ENCODE measurements at regions not wholly inside any gene's neighbourhood (a gene's known extent, or its start where the extent isn't known, plus 50 kb on each side); places are given as distances from the start of the nearest gene placed in this dataset.

GRCh38 chr2:204114295-204115136 lies 178.0 kb downstream of the ICOS start:
- ChIA-PET CTCF (no interaction called here), POLR2A (no interaction called here)
- TF ChIP-seq CTCF (IDR thresholded peaks at IDR 0.05; ENCODE audit: control extremely low read depth, extremely low read depth, low read depth, missing control alignments): no peak
- no peak for DNase-seq (ENCODE audit: extremely low spot score)

GRCh38 chr2:204115137-204116056 lies 178.8 kb downstream of the ICOS start:
- ChIA-PET CTCF (interaction anchor here (2.5 kb wide), 1 partner anchor 10 kb away, joined by 5 read pairs; no protein-coding TSS in a partner anchor), POLR2A (no interaction called here)

GRCh38 chr2:204116159-204116792 lies 179.7 kb downstream of the ICOS start:
- ChIA-PET CTCF (interaction anchor here (2.5 kb wide), 1 partner anchor 11 kb away, joined by 5 read pairs; no protein-coding TSS in a partner anchor), POLR2A (no interaction called here)
- no peak for DNase-seq (ENCODE audit: extremely low spot score)
- no peak for TF ChIP-seq CTCF (IDR thresholded peaks at IDR 0.05; ENCODE audit: control extremely low read depth, extremely low read depth, low read depth, missing control alignments)

More at GRCh38 chr2:204115137-204116056, 178.8 kb downstream of the ICOS start:
- DNase-seq (ENCODE audit: extremely low spot score): no peak
- no peak for TF ChIP-seq CTCF (IDR thresholded peaks at IDR 0.05; ENCODE audit: control extremely low read depth, extremely low read depth, low read depth, missing control alignments)

- ChIA-PET CTCF (no interaction called here), POLR2A (no interaction called here)
- no peak for TF ChIP-seq CTCF (IDR thresholded peaks at IDR 0.05; ENCODE audit: control extremely low read depth, extremely low read depth, low read depth, missing control alignments)
- DNase-seq (ENCODE audit: extremely low spot score): no peak
Measured at GRCh38 chr2:204122425-204122824, 185.9 kb downstream of the ICOS start.

- no peak for TF ChIP-seq CTCF (IDR thresholded peaks at IDR 0.05; ENCODE audit: control extremely low read depth, extremely low read depth, low read depth, missing control alignments)
- POLR2A ChIA-PET: no interaction called here
- no peak for DNase-seq (ENCODE audit: extremely low spot score)
- CTCF ChIA-PET: no interaction called here
Measured at GRCh38 chr2:204124140-204124750, 187.7 kb downstream of the ICOS start.

GRCh38 chr2:204126705-204127104 lies 190.1 kb downstream of the ICOS start:
- POLR2A ChIA-PET: no interaction called here
- CTCF ChIA-PET: interaction anchor here (0.6 kb wide), 1 partner anchor 18 kb away, joined by 4 read pairs; no protein-coding TSS in a partner anchor
- TF ChIP-seq CTCF (IDR thresholded peaks at IDR 0.05; ENCODE audit: control extremely low read depth, extremely low read depth, low read depth, missing control alignments): no peak
- no peak for DNase-seq (ENCODE audit: extremely low spot score)

Data from GM10248 (cell line).